PC-9 (cell line): ENCODE measurements at regions not wholly inside any gene's neighbourhood (a gene's known extent, or its start where the extent isn't known, plus 50 kb on each side); places are given as distances from the start of the nearest gene placed in this dataset.

Source experiments
- CTCF ChIP-seq: fragments of 200-600 bp; sonication (generic); conservative IDR thresholded peaks from 2 replicates; pipeline ENCODE4 v1.6.1; 2017; ENCODE audit warnings: mixed run types, antibody characterized with exemption, mild to moderate bottlenecking, moderate library complexity
- EZH2 ChIP-seq: fragments of 200-600 bp; sonication (generic); IDR thresholded peaks from 2 replicates; pipeline ENCODE4 v1.8.0; 2017; ENCODE audit warnings: antibody characterized with exemption, low read depth

GRCh38 chr4:23153076-23153475, 460.3 kb downstream of the GBA3 start:
- TF ChIP-seq CTCF (no peak), EZH2 (no peak)
